ENCODE measurements at regions not wholly inside any gene's neighbourhood (a gene's known extent, or its start where the extent isn't known, plus 50 kb on each side); places are given as distances from the start of the nearest gene placed in this dataset.

GRCh38 chr6:119497988-119498727 is 148.6 kb upstream of the MAN1A1 start (continued):
- TF ChIP-seq RCOR1 (IDR thresholded peaks at IDR 0.05; ENCODE audit: borderline replicate concordance in 1 of 2, low read depth in 2 of 2, low read length in 2 of 2) (no peak), DDX20 (tag; IDR thresholded peaks at IDR 0.05; ENCODE audit: low read depth) (no peak), DPF2 (IDR thresholded peaks at IDR 0.05) (0 out of 2 replicates have a peak, but pooled peaks have one; percentile 55), NR3C1 (CRISPR knock-in tag; IDR thresholded peaks at IDR 0.05) (no peak), SPI1 (IDR thresholded peaks at IDR 0.05; ENCODE audit: borderline replicate concordance, low read depth, low read length) (no peak), RB1 (IDR thresholded peaks at IDR 0.05; ENCODE audit: low read depth) (no peak), ZNF444 (CRISPR knock-in tag; IDR thresholded peaks at IDR 0.05) (no peak), MLX (CRISPR knock-in tag; conservative IDR thresholded peaks at IDR 0.05) (no peak), ZNF133 (CRISPR knock-in tag; IDR thresholded peaks at IDR 0.05) (no peak), ZNF184 (CRISPR knock-in tag; IDR thresholded peaks at IDR 0.05) (no peak), JUN (IDR thresholded peaks at IDR 0.05; ENCODE audit: borderline replicate concordance, low read depth, low read length) (no peak), JUN (CRISPR knock-in tag; IDR thresholded peaks at IDR 0.05; ENCODE audit: borderline replicate concordance) (no peak), ESRRA (IDR thresholded peaks at IDR 0.05; ENCODE audit: borderline replicate concordance, low read depth) (no peak), ZC3H8 (IDR thresholded peaks at IDR 0.05) (no peak)
- TF ChIP-seq, protein P1, sequence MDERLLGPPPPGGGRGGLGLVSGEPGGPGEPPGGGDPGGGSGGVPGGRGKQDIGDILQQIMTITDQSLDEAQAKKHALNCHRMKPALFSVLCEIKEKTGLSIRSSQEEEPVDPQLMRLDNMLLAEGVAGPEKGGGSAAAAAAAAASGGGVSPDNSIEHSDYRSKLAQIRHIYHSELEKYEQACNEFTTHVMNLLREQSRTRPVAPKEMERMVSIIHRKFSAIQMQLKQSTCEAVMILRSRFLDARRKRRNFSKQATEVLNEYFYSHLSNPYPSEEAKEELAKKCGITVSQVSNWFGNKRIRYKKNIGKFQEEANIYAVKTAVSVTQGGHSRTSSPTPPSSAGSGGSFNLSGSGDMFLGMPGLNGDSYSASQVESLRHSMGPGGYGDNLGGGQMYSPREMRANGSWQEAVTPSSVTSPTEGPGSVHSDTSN (CRISPR knock-in tag; IDR thresholded peaks at IDR 0.05; ENCODE audit: low read depth), result no peak
- TF ChIP-seq, protein P1 (tag; conservative IDR thresholded peaks at IDR 0.05; ENCODE audit: low read depth), result peak; percentile 94
- TF ChIP-seq, protein P2, sequence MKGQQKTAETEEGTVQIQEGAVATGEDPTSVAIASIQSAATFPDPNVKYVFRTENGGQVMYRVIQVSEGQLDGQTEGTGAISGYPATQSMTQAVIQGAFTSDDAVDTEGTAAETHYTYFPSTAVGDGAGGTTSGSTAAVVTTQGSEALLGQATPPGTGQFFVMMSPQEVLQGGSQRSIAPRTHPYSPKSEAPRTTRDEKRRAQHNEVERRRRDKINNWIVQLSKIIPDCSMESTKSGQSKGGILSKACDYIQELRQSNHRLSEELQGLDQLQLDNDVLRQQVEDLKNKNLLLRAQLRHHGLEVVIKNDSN (CRISPR knock-in tag; IDR thresholded peaks at IDR 0.05), result no peak
- TF ChIP-seq, protein P3, sequence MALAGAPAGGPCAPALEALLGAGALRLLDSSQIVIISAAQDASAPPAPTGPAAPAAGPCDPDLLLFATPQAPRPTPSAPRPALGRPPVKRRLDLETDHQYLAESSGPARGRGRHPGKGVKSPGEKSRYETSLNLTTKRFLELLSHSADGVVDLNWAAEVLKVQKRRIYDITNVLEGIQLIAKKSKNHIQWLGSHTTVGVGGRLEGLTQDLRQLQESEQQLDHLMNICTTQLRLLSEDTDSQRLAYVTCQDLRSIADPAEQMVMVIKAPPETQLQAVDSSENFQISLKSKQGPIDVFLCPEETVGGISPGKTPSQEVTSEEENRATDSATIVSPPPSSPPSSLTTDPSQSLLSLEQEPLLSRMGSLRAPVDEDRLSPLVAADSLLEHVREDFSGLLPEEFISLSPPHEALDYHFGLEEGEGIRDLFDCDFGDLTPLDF (CRISPR knock-in tag; IDR thresholded peaks at IDR 0.05), result no peak
- TF ChIP-seq, protein P4, sequence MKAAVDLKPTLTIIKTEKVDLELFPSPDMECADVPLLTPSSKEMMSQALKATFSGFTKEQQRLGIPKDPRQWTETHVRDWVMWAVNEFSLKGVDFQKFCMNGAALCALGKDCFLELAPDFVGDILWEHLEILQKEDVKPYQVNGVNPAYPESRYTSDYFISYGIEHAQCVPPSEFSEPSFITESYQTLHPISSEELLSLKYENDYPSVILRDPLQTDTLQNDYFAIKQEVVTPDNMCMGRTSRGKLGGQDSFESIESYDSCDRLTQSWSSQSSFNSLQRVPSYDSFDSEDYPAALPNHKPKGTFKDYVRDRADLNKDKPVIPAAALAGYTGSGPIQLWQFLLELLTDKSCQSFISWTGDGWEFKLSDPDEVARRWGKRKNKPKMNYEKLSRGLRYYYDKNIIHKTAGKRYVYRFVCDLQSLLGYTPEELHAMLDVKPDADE (conservative IDR thresholded peaks at IDR 0.05; ENCODE audit: control insufficient read depth, low read depth, low read length), result no peak
- TF ChIP-seq, protein P5, sequence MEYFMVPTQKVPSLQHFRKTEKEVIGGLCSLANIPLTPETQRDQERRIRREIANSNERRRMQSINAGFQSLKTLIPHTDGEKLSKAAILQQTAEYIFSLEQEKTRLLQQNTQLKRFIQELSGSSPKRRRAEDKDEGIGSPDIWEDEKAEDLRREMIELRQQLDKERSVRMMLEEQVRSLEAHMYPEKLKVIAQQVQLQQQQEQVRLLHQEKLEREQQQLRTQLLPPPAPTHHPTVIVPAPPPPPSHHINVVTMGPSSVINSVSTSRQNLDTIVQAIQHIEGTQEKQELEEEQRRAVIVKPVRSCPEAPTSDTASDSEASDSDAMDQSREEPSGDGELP (CRISPR knock-in tag; IDR thresholded peaks at IDR 0.05; ENCODE audit: borderline replicate concordance), result no peak
